G401.6 (cell line): ENCODE measurements at regions not wholly inside any gene's neighbourhood (a gene's known extent, or its start where the extent isn't known, plus 50 kb on each side); places are given as distances from the start of the nearest gene placed in this dataset.

ENCODE experiments used
- FAIRE-seq: peaks from 2 replicates; lab custom pipeline; 2012; peaks lifted over from hg19 to GRCh38; lab: Jason Lieb, UNC

DNA sequence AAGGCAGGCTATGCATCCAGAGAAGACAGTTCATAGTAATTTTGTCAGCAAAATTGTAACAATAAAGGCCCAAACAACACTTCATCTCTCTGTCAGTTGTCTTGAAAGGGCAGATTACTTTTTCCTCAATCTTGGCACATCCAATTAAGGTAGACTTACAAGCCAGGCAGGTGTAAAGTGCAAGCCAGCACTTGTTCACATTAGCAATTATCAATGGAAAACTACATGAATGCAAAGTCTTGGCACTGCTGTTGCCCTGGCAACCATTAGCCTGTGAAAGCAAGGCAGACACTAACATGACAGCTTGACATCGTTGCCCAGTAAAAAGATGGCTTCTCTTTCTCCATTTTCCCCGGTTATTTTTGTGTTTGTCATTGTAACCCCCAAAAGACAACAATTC is 677.2 kb upstream of the TENM4 start:
- no peak for FAIRE-seq

DNA sequence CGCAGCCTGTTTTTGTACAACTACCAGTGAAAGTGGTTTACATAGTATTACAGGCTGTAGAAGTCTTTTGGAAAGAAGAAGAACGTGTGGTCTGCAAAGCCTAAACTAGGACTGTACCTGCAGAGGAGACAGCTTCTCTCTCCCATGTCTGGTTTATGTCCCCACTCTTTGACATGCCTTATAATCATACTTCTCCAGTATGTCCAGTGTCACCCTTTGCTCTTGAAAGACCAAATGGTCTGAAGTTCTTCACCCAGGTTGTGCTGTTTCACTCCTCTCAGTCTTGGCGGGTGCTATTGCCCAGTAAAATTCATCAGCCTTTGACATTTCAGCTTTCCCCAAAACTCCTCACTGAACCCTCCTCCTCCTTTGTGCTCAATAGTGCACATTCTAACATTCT is 676.0 kb upstream of the TENM4 start:
- FAIRE-seq, result no peak

DNA sequence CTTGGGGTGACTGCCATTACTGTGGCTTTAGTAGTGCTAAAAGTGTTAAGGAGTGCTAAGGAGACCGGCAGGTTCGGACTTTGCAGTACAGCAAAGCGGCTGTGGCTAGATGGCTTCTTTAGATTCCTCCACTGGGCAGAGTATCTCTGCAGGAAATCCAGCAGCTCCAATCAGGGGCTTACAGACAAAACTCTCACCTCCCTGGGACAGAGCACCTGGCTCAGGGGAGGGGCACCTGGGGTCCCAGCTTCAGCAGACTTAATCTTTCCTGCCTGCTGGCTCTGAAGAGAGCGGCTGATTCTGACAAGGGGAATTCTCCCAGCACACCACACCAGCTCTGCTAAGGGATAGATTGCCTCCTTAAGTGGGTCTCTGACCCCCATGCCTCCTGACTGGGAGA is 668.8 kb upstream of the TENM4 start:
- no peak for FAIRE-seq

DNA sequence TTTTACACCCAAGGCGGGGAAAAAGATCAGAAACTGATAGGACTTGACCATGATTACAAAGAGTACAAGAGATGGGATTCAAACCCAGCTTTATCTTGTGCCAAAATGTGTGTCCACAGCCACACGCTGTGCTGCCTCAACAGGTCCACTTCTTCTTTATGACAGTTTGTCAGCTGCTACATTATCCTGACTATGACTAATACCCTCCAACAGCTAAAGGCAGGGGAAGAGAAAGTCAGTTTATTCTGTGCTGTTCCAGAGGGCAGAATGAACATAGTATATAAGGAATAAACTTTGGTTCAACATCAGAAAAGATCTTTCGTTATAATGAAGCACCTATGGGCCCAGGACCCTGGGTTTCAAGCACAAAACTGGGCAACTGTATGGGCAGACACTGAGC is 668.2 kb upstream of the TENM4 start:
- FAIRE-seq, result no peak

DNA sequence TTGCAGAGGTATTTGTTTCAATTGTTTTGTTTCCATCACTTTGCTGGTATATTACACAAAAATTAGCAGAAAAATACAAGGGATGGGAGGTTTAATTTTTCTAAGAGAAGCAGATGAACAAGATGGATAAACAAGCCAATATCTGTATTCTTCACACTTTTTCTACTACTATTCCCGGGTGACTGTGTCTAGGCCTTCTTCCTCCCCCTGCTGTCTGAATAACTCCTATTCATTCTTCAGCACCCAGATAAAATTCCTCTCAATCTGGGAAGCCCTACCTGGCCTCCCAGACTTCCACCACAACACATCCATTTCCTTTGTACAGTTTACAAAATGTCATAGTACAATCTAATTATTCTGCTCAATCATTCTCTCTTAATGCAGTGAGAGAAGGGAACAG is 666.6 kb upstream of the TENM4 start:
- no peak for FAIRE-seq

DNA sequence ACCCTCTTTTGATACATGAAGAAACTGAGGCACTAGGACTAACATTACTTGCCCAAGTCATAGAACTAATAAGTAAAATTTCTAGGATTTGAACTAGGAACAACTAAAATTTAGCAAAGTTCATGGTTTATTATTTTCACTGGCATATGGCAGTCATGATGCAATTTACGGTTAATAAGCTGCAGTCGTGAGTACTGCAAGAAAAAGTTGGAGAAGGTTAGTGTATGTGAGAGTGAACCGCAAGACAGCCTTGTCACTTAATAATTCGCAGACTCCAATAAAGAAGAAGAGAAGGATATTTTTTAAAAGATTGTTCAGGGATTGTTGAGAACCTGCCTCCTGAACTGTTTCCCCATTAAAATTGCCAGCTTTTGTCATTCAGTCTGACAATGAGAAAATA is 663.4 kb upstream of the TENM4 start:
- no peak for FAIRE-seq

DNA sequence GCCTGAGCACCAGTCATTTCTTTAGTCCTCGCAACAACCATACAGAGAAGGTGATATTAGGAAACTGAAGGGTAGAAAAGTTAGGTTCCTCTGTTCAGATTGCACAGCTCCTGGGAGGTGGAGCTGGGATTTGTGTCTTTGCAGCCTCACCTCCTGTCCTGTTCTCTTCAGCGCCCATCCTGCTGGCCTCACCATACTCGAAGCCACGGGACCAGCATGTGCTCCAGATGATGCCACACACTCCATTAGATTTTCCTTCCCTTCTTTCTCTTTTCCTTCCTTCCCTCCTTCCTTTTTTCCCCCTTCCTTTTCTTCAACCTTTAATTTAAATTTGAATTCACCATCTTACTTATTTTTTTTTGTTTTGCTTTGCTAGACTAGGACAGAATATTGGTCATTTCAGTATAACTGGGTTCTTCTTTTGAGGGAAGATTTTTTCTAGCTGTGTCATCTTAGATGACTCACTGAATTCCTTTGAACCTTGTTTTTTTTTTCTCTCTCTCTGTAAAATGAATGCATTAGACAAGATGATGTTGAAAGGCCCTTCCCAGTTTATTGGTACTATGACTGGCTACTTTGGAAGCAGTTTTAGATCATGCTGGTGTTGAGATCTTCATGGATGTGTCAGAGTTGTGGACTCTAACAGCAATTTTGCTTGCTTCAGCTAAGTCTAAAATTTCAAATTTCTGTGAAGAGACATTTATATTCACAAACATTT is 662.5 kb upstream of the TENM4 start:
- FAIRE-seq, result no peak

DNA sequence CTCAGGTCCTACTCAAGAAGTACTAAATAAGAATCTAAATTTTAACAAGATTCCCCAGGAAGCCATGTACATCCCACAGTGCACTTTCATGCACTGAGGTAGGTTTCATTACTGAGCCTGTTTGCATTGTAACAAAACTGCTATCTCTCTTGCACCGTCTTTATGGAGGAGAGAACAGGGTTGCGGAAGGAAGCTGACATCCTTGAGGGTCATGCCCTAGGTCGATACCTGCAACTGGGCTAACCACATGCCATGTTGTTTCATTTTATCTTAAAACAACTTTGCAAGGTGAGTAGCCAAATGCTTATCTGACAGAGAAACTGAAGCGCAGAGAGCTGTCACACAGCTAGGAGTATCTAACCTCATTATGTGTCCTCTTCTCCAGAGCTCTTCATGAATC is 656.3 kb upstream of the TENM4 start:
- no peak for FAIRE-seq

DNA sequence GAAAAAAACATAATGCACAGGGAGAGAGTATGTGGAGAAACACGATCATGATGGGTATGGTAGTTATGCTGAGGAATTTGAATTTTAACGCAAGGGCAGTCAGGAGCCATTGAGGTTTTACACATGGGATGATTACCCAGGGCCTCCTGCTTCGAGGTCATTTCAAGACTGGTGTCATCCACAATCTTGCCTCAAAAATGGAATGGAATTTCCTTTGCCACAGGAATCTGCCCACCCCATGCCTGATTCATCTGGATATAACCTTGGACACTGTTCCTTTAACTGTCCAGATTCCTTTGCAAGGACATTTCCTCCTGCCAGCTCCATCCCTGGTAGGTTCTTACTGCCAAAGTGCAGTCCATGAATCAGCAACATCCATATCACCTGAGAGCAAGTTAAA is 655.9 kb upstream of the TENM4 start:
- FAIRE-seq, result no peak

DNA sequence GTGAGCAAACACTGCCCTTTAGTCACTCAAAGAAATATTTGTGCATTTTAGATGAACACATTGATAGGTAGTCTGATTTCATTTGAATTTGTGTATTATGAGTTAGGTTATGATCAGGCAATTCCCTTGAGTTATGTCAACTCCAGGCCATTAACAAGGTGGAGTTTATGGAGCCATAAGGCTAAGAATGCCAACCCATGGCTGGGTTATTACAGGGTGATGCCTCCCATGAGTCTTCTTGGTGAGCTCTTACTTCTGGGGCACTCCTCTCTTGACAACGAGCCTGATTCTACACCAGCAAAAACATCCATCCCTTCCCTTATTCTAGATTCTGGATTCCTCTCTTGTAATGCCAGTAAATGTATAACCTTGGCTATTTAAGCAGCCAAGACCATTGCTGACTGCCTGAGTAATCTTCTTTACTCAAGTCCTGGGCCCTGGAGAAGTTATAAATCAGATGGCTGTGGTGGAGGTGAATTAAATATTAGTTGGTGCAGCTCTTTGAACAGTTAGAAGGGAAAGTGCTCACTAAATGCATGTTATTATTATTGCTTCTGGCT is 645.7 kb upstream of the TENM4 start:
- FAIRE-seq, result no peak

DNA sequence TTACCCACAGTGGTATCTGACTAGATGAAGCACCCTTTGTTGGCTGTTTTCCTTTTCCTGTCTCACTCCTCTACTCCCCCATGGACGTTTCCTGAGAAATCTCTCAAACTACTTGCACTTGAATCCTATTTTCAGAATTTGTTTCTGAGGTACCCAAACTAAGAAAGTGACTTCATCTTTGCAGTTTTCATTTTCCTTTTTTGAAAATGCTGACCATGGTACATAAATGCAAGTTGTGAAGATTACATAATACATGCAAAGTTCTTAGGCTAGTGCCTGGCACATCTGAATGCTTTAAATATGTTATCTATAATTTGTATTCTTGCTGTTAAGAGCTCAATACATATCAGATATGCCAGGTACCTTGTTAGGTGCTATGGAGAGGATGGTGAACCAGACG is 644.7 kb upstream of the TENM4 start:
- no peak for FAIRE-seq

DNA sequence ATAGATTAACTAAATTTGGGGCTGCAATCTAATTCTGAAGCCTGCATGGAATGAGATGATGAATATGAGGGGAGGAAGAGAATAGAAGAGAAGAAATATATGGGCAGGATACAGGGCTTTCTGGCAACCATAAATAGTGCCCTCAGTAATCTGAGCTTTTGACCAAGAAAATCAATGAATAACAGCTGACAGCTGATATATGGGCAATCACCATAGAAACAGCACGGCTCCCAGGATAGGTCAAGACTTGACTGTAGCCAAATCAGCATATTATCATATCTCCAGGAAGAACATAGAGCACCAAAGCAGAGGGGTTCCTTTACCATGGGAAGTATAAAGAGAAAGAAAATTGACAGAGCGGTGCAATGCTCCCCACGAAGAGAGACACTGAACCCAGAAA is 643.8 kb upstream of the TENM4 start:
- FAIRE-seq, result no peak

DNA sequence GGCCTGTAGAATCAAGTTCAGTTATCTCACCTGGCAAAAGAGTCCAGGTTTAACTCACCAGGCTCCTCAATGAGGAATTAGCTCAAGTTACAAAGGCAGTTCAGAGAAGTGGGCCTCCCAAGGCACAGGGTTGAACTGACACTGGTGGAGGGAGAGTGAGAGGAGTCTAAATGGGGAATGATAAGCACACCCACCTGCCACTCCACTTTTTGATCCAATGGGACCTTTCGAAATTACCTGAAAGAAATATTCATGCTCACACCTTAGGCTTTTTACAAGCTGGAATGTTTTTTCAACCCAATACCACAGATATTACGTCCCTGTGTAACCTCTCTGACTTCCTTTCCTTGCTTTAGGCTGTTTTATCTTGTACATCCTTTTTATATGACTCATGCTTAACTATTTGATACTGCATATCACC is 642.7 kb upstream of the TENM4 start:
- FAIRE-seq, result no peak

DNA sequence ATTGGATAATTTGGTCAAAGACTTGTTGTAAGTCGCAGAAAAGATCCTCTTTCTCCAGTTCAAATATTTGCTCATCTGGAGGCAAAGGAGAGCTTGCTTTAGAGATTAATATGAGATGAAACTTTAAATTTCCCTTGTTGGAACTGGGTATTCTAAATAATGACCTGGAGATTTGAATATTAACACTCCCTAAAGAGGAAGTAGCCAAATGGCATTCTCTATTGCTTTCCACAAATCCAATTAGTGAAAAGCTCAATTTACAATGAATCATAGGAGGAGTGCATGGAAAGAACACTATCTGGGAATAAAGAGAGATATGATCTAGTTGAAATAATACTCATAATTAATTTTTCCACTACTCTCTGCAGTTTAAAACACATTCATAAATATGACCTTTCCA is 641.6 kb upstream of the TENM4 start:
- no peak for FAIRE-seq

DNA sequence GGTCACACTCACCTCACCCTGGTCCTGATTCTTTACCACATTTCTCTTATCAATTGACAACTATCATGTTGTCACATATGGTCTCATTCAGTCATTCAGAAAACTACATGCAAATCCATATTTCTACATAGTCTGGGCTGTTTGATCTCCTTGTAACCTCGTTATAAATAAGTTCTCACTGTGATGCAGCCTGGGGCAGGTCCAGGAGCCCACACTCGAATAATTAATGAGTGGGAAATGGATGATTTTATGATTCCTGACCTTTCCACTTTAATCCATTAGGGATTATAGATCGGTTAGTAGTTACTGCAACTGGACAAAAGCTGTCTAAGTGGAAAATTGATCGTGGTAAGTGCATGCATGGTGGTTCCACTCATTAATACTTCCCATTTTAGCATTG is 636.3 kb upstream of the TENM4 start:
- no peak for FAIRE-seq

DNA sequence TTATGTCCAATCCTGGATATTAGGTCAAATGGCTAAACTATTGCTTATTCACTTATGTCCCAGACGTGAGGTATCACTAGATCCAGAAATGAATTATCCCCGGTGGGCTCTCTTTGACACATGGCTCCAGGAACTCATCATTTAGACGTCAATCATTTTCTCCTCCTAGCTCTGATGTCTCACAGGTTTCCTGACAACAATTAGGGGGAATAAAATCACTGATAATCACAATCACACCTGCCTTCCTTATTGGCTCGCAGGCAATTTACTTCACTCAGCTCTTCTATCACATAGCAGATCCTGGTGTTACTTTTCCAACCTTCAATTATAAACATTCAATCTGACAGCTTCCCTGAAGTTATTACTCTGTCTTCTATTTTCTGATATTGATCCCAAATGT is 634.0 kb upstream of the TENM4 start:
- FAIRE-seq, result no peak

DNA sequence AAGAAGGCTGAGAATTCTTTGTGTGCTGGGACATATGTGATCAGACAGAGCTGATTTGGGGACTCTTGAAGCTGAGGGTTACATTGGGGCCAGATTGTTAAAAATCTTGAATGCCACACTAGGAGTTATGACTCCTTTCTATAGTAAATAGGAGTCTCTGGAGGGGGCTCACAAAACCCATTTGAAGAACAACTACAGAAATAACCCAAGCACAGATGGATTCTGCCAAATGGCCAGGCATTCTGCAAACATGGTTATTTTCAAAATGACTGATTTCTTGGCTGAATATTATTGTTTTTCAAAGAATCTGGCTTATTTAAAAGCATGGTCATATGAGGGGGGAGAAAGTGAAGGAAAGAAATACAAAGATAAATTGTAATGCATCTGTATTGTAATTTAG is 625.5 kb upstream of the TENM4 start:
- no peak for FAIRE-seq

DNA sequence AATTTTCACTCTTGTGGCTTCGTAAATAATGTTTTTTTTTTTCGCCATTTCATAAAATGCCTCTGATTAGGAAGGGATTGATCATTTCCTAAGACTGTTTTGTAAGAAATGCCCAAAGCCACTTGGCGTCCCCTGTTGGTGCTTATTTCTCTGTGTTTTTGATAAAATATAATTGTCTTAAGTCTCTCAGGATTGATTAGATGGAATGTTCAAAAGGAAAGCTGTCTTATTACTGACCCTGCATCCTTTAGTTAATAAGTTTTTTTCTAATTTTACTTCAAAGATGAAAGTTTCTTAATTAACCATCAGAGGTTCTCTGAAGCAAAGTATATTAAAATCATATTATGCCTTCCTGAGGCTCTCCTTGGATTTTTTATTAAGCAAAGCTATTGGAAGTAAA is 624.3 kb upstream of the TENM4 start:
- FAIRE-seq, result no peak

DNA sequence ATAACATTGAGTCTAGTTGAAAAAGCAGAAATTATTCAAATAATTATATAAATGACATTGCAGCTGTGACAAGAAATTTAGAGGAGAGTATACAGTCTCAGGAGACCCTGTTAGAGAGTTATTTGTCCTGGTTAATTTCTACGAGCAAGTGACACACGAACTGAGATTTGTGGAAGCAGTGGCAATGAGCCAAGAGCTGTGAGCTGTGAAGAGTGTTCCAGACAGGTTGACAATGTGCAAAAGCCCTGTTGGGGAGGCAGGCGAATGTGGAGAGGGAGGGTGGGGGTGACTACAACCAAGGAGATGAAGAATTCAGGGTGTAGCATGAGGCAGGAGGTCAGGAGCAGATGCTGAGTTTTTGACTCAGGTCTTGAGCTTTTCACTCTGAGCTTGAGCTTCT is 620.2 kb upstream of the TENM4 start:
- FAIRE-seq, result no peak

DNA sequence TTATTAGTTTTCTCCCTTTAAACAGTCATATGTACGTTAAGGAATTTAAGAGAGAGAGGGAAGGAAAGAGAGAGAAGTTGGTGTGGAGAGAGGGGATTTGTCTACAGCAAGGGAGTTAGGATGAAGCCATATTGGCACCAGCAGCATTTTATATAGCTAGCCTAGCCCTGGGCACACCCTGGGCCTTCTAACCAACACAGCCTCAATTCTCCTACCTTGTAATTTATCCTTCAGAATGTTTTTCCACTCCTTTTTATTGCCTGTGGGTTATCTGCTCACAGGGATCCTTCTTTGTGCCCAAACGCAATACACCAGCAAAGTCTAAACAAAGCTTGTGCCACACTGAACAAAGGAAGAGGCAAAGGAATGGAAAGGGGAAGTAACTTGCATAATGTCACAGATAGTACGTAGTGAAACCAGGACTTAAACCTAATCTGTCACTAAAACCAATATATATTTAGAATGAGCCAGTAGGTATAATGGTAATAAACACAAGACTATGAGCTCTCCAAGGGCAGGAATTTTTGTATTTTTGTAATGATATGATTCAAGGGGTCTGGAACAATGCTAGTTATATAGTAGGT is 613.8 kb upstream of the TENM4 start:
- no peak for FAIRE-seq

DNA sequence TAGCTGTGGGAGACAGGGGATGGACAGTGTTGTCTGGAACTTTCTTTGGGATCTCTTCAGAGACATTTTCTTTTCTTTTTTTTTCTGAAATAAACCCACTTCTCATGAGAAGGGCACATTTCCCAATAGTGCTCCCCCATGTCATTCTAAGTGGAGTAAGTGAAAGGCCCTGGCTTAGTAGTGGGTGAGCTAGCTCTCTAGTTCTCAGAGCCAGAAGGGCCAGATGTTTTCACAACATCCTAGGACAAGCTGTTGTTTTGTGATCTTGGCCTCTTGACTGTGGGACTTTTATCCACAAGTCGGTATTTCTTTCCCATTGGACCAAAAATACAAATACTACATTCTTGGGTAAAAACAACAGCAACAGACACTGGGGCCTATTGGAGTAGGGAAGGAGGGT is 607.7 kb upstream of the TENM4 start:
- no peak for FAIRE-seq

DNA sequence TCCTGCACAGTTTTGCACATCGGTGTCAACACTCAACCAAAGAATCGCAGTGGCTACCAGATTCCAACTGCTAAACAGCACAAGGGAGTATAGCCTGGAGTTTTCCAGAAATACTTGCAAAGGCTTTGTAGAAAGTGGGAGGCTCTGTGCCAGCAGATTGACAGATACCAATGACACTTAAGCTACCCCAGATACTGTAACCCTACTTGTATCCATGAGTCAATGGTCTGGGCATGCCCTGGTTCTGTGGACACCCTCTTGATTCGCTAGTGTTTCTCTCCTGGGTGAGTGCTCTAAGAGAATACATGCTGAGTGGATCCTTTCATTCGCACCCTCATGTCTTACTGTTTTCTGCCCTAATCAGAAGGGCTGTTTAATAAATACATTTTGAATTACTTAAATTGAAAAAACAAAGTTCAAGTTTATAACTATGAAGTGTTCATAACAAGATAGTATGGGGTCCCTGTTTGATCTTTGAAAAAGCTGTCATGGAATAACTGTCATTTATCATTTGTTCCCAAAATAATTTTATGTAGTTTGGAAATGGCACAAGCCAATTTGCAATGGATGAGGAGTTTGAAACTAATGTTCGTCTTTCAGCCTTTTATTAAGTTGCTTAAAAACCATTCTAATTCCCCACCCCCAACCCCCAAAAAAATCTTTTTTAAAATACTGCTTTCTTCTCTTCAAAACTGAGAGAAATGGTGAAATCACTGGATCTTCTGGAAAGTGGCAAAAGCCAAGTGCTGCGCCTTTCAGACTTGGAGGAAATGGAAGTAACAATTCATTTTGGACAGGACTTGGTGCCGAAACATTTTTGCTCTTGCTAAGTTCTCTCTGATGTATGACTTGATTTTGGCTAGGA is 600.5 kb upstream of the TENM4 start:
- no peak for FAIRE-seq

DNA sequence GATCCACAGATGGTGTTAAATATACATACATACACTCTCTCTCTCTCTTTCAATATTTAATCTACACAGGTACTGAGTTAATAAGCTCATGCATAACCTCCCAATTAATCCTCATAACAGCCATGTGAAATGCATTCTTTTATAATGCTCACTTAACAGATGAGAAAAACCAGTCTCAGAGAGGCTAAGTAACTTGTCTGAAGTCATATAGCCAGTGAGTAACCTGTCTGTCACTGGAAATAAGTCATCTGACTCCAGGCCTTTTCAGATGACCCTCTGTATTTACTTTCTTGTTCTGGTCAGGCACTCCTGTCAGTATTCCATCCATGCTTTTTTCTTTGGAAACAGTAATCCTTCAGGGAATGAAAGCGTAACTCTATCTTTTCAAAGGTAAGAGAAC is 594.0 kb upstream of the TENM4 start:
- no peak for FAIRE-seq
